Thyroid gland (tissue), 4 donors: ENCODE measurements at regions not wholly inside any gene's neighbourhood (a gene's known extent, or its start where the extent isn't known, plus 50 kb on each side); places are given as distances from the start of the nearest gene placed in this dataset.

Source experiments
- DNase-seq, 2 donors: peaks; one replicate each; pipeline ENCODE4 v3.0.0-alpha.2; 2019
- H3K27ac ChIP-seq, 3 donors: fragments of 200-600 bp; sonication (generic); 1 replicate in 2 of 3; 2 replicates in 1 of 3; pipeline ENCODE4 v1.5.1; 2016 to 2019; ENCODE audit warnings: mild to moderate bottlenecking in 1 of 3, moderate library complexity in 1 of 3
- H3K27me3 ChIP-seq: fragments of 200-600 bp; sonication (generic); one replicate; pipeline ENCODE4 v1.5.1; 2019
- H3K36me3 ChIP-seq, 2 donors: fragments of 200-600 bp; sonication (generic); one replicate each; pipeline ENCODE4 v1.5.1; 2016 to 2019
- H3K4me1 ChIP-seq, 2 donors: fragments of 200-600 bp; sonication (generic); one replicate each; pipeline ENCODE4 v1.5.1; 2017 to 2019
- H3K4me3 ChIP-seq, 3 donors: fragments of 200-600 bp; sonication (generic); replicated peaks in 1 of 3; 1 replicate in 2 of 3; 2 replicates in 1 of 3; pipeline ENCODE4 v1.5.1; 2016; ENCODE audit warnings: mild to moderate bottlenecking in 1 of 3
- H3K9me3 ChIP-seq: fragments of 200-600 bp; sonication (generic); one replicate; pipeline ENCODE4 v1.5.1; 2017
- CTCF ChIP-seq, 6 experiments: fragments of 200-600 bp in 3 of 6; fragments of 450-650 bp in 3 of 6; sonication (generic) in 3 of 6; IDR thresholded peaks; one replicate each; pipeline ENCODE4 v1.5.1; 2016 to 2019; ENCODE audit warnings: antibody characterized with exemption in 6 of 6, mild to moderate bottlenecking in 2 of 6, inconsistent platforms in 1 of 6, moderate library complexity in 1 of 6
- POLR2A ChIP-seq, 2 donors: fragments of 450-650 bp; IDR thresholded peaks; one replicate each; pipeline ENCODE4 v1.6.1; 2017; ENCODE audit warnings: antibody characterized with exemption in 2 of 2, mild to moderate bottlenecking in 2 of 2, moderate library complexity in 1 of 2
- WGBS, 2 donors: methylation state at CpG; one replicate each; pipeline ENCODE4 v1.1.5; 2017; 5-methylcytosine and 5-hydroxymethylcytosine counted together
- intact Hi-C: fragments of 100-400 bp; cut with DNase I; formaldehyde crosslinking; loops from one replicate; pipeline ENCODE4 v1.15.1; 2023

- Histone ChIP-seq H3K4me3 (no peak overlapping the region), H3K27me3 (no peaks in the 10 kb centered on the region), H3K9me3 (no peaks in the 10 kb centered on the region), H3K27ac (no peak overlapping the region), H3K4me1 (no peaks in the 10 kb centered on the region), H3K36me3 (no peaks in the 10 kb centered on the region)
- intact Hi-C loops, result no loop called here
- WGBS, 2 donors, result 78 to 82% methylated on average over 1 of the region's 1 CpG
- DNase-seq, result no peak
- TF ChIP-seq POLR2A (IDR thresholded peaks at IDR 0.05) (no peak), CTCF (IDR thresholded peaks at IDR 0.05) (no peak)
These were observed 348.8 kb downstream of the EFNA5 start for GRCh38 chr5:107321906-107322305.

- no peak for TF ChIP-seq CTCF (IDR thresholded peaks at IDR 0.05)
- TF ChIP-seq POLR2A (IDR thresholded peaks at IDR 0.05), result no peak
These were observed 349.9 kb downstream of the EFNA5 start for GRCh38 chr5:107320846-107321245.

GRCh38 chr5:107320376-107320775 lies 350.4 kb downstream of the EFNA5 start:
- intact Hi-C loops, result no loop called here
- no peak for DNase-seq
- no peaks in the 10 kb centered on the region for H3K4me1 ChIP-seq
- no peak overlapping the region for H3K4me3 ChIP-seq
- no peak overlapping the region for H3K27ac ChIP-seq
- TF ChIP-seq POLR2A (IDR thresholded peaks at IDR 0.05), result no peak
- TF ChIP-seq CTCF (IDR thresholded peaks at IDR 0.05), result no peak
- no peaks in the 10 kb centered on the region for H3K9me3 ChIP-seq
- no peaks in the 10 kb centered on the region for H3K36me3 ChIP-seq
- H3K27me3 ChIP-seq, result no peaks in the 10 kb centered on the region
- WGBS, 2 donors, result 90 to 95% methylated on average over 2 of the region's 2 CpGs

More at GRCh38 chr5:107320846-107321245, 349.9 kb downstream of the EFNA5 start:
- DNase-seq, result no peak
- Histone ChIP-seq H3K36me3 (no peaks in the 10 kb centered on the region), H3K4me3 (no peak overlapping the region), H3K9me3 (no peaks in the 10 kb centered on the region), H3K27ac (no peak overlapping the region), H3K27me3 (no peaks in the 10 kb centered on the region), H3K4me1 (no peaks in the 10 kb centered on the region)
- 85 to 95% methylated on average over 2 of the region's 2 CpGs for WGBS, 2 donors
- intact Hi-C loops, result no loop called here

- intact Hi-C loops, result no loop called here
These were observed 350.8 kb downstream of the EFNA5 start for GRCh38 chr5:107319901-107320300.

GRCh38 chr5:107314330-107314729 lies 356.4 kb downstream of the EFNA5 start:
- no peaks in the 10 kb centered on the region for H3K9me3 ChIP-seq
- no peaks in the 10 kb centered on the region for H3K4me1 ChIP-seq
- no peak overlapping the region for H3K27ac ChIP-seq
- 79 to 84% methylated on average over 3 of the region's 3 CpGs for WGBS, 2 donors
- intact Hi-C loops, result no loop called here
- DNase-seq, result no peak
- TF ChIP-seq POLR2A (IDR thresholded peaks at IDR 0.05) (no peak), CTCF (IDR thresholded peaks at IDR 0.05) (no peak)
- no peaks in the 10 kb centered on the region for H3K36me3 ChIP-seq
- no peaks in the 10 kb centered on the region for H3K27me3 ChIP-seq
- no peak overlapping the region for H3K4me3 ChIP-seq

More at GRCh38 chr5:107319901-107320300, 350.8 kb downstream of the EFNA5 start:
- H3K27ac ChIP-seq, result no peak overlapping the region
- TF ChIP-seq CTCF (IDR thresholded peaks at IDR 0.05) (no peak), POLR2A (IDR thresholded peaks at IDR 0.05) (no peak)
- WGBS, 2 donors, result 94% methylated on average over 1 of the region's 1 CpG
- no peak overlapping the region for H3K4me3 ChIP-seq
- no peaks in the 10 kb centered on the region for H3K36me3 ChIP-seq
- no peak for DNase-seq
- H3K9me3 ChIP-seq, result no peaks in the 10 kb centered on the region
- H3K4me1 ChIP-seq, result no peaks in the 10 kb centered on the region
- H3K27me3 ChIP-seq, result no peaks in the 10 kb centered on the region
